Stomach (tissue), 8 donors: ENCODE measurements at regions not wholly inside any gene's neighbourhood (a gene's known extent, or its start where the extent isn't known, plus 50 kb on each side); places are given as distances from the start of the nearest gene placed in this dataset.

ENCODE experiments used
- DNase-seq, 2 donors: peaks; one replicate each; pipeline versions ENCODE4 v3.0.0 to v3.0.0-alpha.2; 2013 to 2019
- H3K27ac ChIP-seq, 5 donors: fragments of 200-600 bp in 4 of 5; sonication (generic) in 4 of 5; one replicate each; pipeline ENCODE4 v1.5.1; 2013 to 2019; ENCODE audit warnings: mild to moderate bottlenecking in 1 of 5, moderate library complexity in 1 of 5
- H3K27me3 ChIP-seq, 3 donors: fragments of 200-600 bp; sonication (generic); one replicate each; pipeline ENCODE4 v1.5.1; 2017 to 2019; ENCODE audit warnings: mixed run types in 1 of 3
- H3K36me3 ChIP-seq, 4 donors: fragments of 200-600 bp; sonication (generic); 1 replicate in 3 of 4; 2 replicates in 1 of 4; pipeline ENCODE4 v1.5.1; 2016 to 2019
- H3K4me1 ChIP-seq, 4 donors: fragments of 200-600 bp; sonication (generic); one replicate each; pipeline ENCODE4 v1.5.1; 2016 to 2019
- H3K4me3 ChIP-seq, 4 donors: fragments of 200-600 bp; sonication (generic) in 3 of 4; one replicate each; pipeline ENCODE4 v1.5.1; 2016 to 2019; ENCODE audit warnings: mild to moderate bottlenecking in 1 of 4
- H3K9me3 ChIP-seq, 4 donors: fragments of 200-600 bp; sonication (generic); one replicate each; pipeline ENCODE4 v1.5.1; 2016 to 2019
- CTCF ChIP-seq, 7 experiments: fragments of 450-650 bp in 4 of 7; fragments of 200-600 bp in 3 of 7; sonication (generic) in 3 of 7; IDR thresholded peaks; one replicate each; pipeline ENCODE4 v1.5.1; 2016 to 2019; ENCODE audit warnings: antibody characterized with exemption in 7 of 7, control low read depth in 2 of 7, mild to moderate bottlenecking in 1 of 7
- EP300 ChIP-seq: sonication (generic); formaldehyde crosslinking; IDR thresholded peaks from one replicate; pipeline ENCODE4 v1.6.1; 2017; ENCODE audit warnings: antibody characterized with exemption
- POLR2A ChIP-seq, 4 donors: fragments of 450-650 bp; IDR thresholded peaks; one replicate each; pipeline ENCODE4 v1.6.1; 2016; ENCODE audit warnings: antibody characterized with exemption in 4 of 4, control low read depth in 2 of 4, mild to moderate bottlenecking in 1 of 4, moderate library complexity in 1 of 4
- POLR2AphosphoS5 ChIP-seq, 3 donors: sonication (generic); formaldehyde crosslinking; IDR thresholded peaks; one replicate each; pipeline ENCODE4 v1.6.1; 2016; ENCODE audit warnings: antibody characterized with exemption in 3 of 3
- WGBS, 5 donors: extraction: QIAGEN DNeasy Blood & Tissue Kit in 3 of 5; methylation state at CpG; one replicate each; pipeline versions ENCODE4 v1.1.5 to v1.1.7; 2013 to 2018; 5-methylcytosine and 5-hydroxymethylcytosine counted together
- intact Hi-C: fragments of 100-400 bp; cut with DNase I; formaldehyde crosslinking; loops from one replicate; pipeline ENCODE4 v1.15.1; 2023; ENCODE audit warnings: low total_unique reads
- donor health status: healthy with polysubstance abuse.
- donor health status: Bipolar disorder and iron deficiency.
- donor health status: healthy.

- no peak overlapping the region for H3K27ac ChIP-seq
- H3K36me3 ChIP-seq = no peaks in the 10 kb centered on the region
- H3K4me1 ChIP-seq = no peaks in the 10 kb centered on the region
- no peak overlapping the region for H3K4me3 ChIP-seq
- H3K27me3 ChIP-seq = peaks cover 0 to 5% (median 0%) of the 10 kb centered on the region in 3 donors
- WGBS, 5 donors = 36 to 68% (median 48%) methylated on average over 2 of the region's 2 CpGs
- no peak for DNase-seq
- intact Hi-C loops = no loop called here
- TF ChIP-seq POLR2A (IDR thresholded peaks at IDR 0.05) = no peak
- no peak for TF ChIP-seq POLR2AphosphoS5 (IDR thresholded peaks at IDR 0.05)
- no peak for TF ChIP-seq EP300
- no peak for TF ChIP-seq CTCF (IDR thresholded peaks at IDR 0.05)
- peaks cover 2 to 25% (median 22%) of the 10 kb centered on the region in 4 donors for H3K9me3 ChIP-seq
Measured at GRCh38 chr10:130858626-130859025, 452.9 kb downstream of the TCERG1L start.

- intact Hi-C loops = no loop called here
- H3K27me3 ChIP-seq = peaks cover 0 to 5% (median 0%) of the 10 kb centered on the region in 3 donors
- no peak for TF ChIP-seq POLR2A (IDR thresholded peaks at IDR 0.05)
- TF ChIP-seq EP300 = no peak
- no peak for TF ChIP-seq CTCF (IDR thresholded peaks at IDR 0.05)
- TF ChIP-seq POLR2AphosphoS5 (IDR thresholded peaks at IDR 0.05) = no peak
- no peak for DNase-seq
- no peaks in the 10 kb centered on the region for H3K36me3 ChIP-seq
- no peaks in the 10 kb centered on the region for H3K4me1 ChIP-seq
- peaks cover 2 to 17% (median 14%) of the 10 kb centered on the region in 4 donors for H3K9me3 ChIP-seq
- no peak overlapping the region for H3K27ac ChIP-seq
- H3K4me3 ChIP-seq = no peak overlapping the region
- WGBS, 5 donors = 76 to 89% (median 81%) methylated on average over 3 to 6 of the region's 6 CpGs
Measured at GRCh38 chr10:130859427-130859826, 452.1 kb downstream of the TCERG1L start.

GRCh38 chr10:130862122-130862521 lies 449.4 kb downstream of the TCERG1L start:
- no peaks in the 10 kb centered on the region for H3K36me3 ChIP-seq
- intact Hi-C loops = no loop called here
- H3K27ac ChIP-seq = no peak overlapping the region
- peaks cover 0 to 14% (median 0%) of the 10 kb centered on the region in 3 donors for H3K27me3 ChIP-seq
- WGBS, 5 donors = 91 to 97% (median 93%) methylated on average over 7 to 10 of the region's 10 CpGs
- TF ChIP-seq EP300 (no peak), POLR2AphosphoS5 (IDR thresholded peaks at IDR 0.05) (no peak), POLR2A (IDR thresholded peaks at IDR 0.05) (no peak), CTCF (IDR thresholded peaks at IDR 0.05) (no peak)
- no peaks in the 10 kb centered on the region for H3K9me3 ChIP-seq
- H3K4me3 ChIP-seq = no peak overlapping the region
- no peaks in the 10 kb centered on the region for H3K4me1 ChIP-seq
- no peak for DNase-seq

- Histone ChIP-seq H3K4me1 (no peaks in the 10 kb centered on the region), H3K27ac (no peak overlapping the region), H3K9me3 (no peaks in the 10 kb centered on the region), H3K27me3 (peaks cover 0 to 19% (median 0%) of the 10 kb centered on the region in 3 donors), H3K4me3 (no peak overlapping the region), H3K36me3 (no peaks in the 10 kb centered on the region)
- no peak for TF ChIP-seq POLR2A (IDR thresholded peaks at IDR 0.05)
- TF ChIP-seq CTCF (IDR thresholded peaks at IDR 0.05) = no peak
- no peak for TF ChIP-seq POLR2AphosphoS5 (IDR thresholded peaks at IDR 0.05)
- TF ChIP-seq EP300 = no peak
- no peak for DNase-seq
- intact Hi-C loops = no loop called here
- 69 to 93% (median 90%) methylated on average over 6 to 8 of the region's 8 CpGs for WGBS, 5 donors
Measured at GRCh38 chr10:130862626-130863025, 448.9 kb downstream of the TCERG1L start.
